ENCODE measurements at regions not wholly inside any gene's neighbourhood (a gene's known extent, or its start where the extent isn't known, plus 50 kb on each side); places are given as distances from the start of the nearest gene placed in this dataset.

DNA sequence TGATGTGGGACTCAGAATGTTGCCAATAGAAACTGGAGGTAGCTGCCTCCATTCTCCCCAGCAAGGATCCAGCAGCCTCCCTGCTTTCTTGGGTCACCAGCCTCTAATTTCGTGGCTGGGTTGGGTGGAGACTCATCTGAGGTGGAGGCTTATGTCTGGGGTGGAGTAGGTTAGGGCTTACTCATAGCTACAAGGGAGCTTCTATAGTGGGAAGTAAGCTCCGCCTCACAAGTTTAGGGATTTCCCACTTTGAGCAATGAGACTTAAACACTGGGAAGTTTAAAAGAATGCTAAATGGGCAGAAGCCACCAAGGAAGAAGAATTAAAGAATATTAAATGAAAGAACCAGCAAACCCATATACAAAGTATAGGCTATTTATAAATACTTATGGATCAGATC, 63.8 kb downstream of the GJD2 start:
- TF ChIP-seq GATA2 (IDR thresholded peaks at IDR 0.05; ENCODE audit: low read depth, low read length) (no peak), GATA3 (IDR thresholded peaks at IDR 0.05; ENCODE audit: low read depth, low read length) (no peak)
